GM23338 (cell line): ENCODE measurements at regions not wholly inside any gene's neighbourhood (a gene's known extent, or its start where the extent isn't known, plus 50 kb on each side); places are given as distances from the start of the nearest gene placed in this dataset.

Source experiments
- EZH2 ChIP-seq: fragments of 200-600 bp; sonication (generic); IDR thresholded peaks from one replicate; pipeline ENCODE4 v1.8.0; 2017; ENCODE audit warnings: antibody characterized with exemption, mild to moderate bottlenecking, low read depth; ENCODE audit not compliant: unreplicated experiment
- JUNB ChIP-seq: IDR thresholded peaks from one replicate; pipeline ENCODE4 v1.6.1; 2016; ENCODE audit warnings: antibody characterized with exemption; ENCODE audit not compliant: unreplicated experiment
- POLR2AphosphoS5 ChIP-seq: IDR thresholded peaks from 2 replicates; pipeline ENCODE4 v1.6.1; 2016; ENCODE audit warnings: antibody characterized with exemption, low read depth
- STAT1 ChIP-seq: IDR thresholded peaks from one replicate; pipeline ENCODE4 v1.6.1; 2016; ENCODE audit warnings: antibody characterized with exemption; ENCODE audit not compliant: unreplicated experiment
- TF ChIP-seq, protein P1 (sequence below), 2 experiments: fragments of 200-600 bp in 1 of 2; sonication (generic) in 1 of 2; conservative IDR thresholded peaks; 2 replicates each; pipeline versions ENCODE4 v1.5.1 to v1.6.1; 2016 to 2017; ENCODE audit warnings: antibody characterized with exemption in 2 of 2, low read depth in 2 of 2, mild to moderate bottlenecking in 2 of 2, moderate library complexity in 1 of 2
- TF ChIP-seq, protein P2 (sequence below): IDR thresholded peaks from one replicate; pipeline ENCODE4 v1.6.1; 2018; ENCODE audit warnings: antibody characterized with exemption; ENCODE audit not compliant: unreplicated experiment

DNA sequence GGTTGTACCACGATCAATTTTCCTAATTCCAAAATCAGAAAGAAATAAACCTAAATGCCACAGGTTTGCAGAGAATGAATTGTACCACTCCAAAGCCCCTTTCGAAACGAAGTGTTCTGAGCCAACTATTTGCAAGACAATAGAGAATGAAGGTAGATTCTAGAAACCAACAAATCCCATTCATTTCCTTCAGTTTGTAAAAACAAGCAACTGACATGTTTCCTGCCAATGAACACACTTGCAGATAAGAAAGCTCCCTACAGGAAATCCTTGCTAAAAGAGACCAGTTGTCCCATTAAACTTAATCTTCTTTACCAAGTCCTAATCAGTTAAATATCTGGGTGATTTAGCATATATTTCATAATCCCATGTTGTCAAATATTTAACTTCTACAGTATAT, 198.4 kb upstream of the FOXN3 start:
- TF ChIP-seq POLR2AphosphoS5 (no peak), JUNB (no peak), EZH2 (no peak), STAT1 (no peak)
- TF ChIP-seq, protein P1, sequence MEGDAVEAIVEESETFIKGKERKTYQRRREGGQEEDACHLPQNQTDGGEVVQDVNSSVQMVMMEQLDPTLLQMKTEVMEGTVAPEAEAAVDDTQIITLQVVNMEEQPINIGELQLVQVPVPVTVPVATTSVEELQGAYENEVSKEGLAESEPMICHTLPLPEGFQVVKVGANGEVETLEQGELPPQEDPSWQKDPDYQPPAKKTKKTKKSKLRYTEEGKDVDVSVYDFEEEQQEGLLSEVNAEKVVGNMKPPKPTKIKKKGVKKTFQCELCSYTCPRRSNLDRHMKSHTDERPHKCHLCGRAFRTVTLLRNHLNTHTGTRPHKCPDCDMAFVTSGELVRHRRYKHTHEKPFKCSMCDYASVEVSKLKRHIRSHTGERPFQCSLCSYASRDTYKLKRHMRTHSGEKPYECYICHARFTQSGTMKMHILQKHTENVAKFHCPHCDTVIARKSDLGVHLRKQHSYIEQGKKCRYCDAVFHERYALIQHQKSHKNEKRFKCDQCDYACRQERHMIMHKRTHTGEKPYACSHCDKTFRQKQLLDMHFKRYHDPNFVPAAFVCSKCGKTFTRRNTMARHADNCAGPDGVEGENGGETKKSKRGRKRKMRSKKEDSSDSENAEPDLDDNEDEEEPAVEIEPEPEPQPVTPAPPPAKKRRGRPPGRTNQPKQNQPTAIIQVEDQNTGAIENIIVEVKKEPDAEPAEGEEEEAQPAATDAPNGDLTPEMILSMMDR (conservative IDR thresholded peaks at IDR 0.05; ENCODE audit: low read depth in 2 of 2) = no peak
- TF ChIP-seq, protein P2, sequence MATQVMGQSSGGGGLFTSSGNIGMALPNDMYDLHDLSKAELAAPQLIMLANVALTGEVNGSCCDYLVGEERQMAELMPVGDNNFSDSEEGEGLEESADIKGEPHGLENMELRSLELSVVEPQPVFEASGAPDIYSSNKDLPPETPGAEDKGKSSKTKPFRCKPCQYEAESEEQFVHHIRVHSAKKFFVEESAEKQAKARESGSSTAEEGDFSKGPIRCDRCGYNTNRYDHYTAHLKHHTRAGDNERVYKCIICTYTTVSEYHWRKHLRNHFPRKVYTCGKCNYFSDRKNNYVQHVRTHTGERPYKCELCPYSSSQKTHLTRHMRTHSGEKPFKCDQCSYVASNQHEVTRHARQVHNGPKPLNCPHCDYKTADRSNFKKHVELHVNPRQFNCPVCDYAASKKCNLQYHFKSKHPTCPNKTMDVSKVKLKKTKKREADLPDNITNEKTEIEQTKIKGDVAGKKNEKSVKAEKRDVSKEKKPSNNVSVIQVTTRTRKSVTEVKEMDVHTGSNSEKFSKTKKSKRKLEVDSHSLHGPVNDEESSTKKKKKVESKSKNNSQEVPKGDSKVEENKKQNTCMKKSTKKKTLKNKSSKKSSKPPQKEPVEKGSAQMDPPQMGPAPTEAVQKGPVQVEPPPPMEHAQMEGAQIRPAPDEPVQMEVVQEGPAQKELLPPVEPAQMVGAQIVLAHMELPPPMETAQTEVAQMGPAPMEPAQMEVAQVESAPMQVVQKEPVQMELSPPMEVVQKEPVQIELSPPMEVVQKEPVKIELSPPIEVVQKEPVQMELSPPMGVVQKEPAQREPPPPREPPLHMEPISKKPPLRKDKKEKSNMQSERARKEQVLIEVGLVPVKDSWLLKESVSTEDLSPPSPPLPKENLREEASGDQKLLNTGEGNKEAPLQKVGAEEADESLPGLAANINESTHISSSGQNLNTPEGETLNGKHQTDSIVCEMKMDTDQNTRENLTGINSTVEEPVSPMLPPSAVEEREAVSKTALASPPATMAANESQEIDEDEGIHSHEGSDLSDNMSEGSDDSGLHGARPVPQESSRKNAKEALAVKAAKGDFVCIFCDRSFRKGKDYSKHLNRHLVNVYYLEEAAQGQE = no peak
